Psoas muscle (tissue), 7 donors: ENCODE measurements at regions not wholly inside any gene's neighbourhood (a gene's known extent, or its start where the extent isn't known, plus 50 kb on each side); places are given as distances from the start of the nearest gene placed in this dataset.
"Not testable (repeated sequence)": the region's sequence is repeated elsewhere in the genome, so short reads cannot be mapped to it uniquely, and the experiment has no call there.

ENCODE experiments used
- ATAC-seq, 4 donors: fragments of 200-7000 bp; cut with Tn5 transposase; one replicate each; pipeline ENCODE4 v1.9.1; 2020; ENCODE audit warnings: moderate library complexity in 3 of 4, mild to moderate bottlenecking in 2 of 4
- DNase-seq, 2 donors: peaks; one replicate each; pipeline ENCODE4 v3.0.0-alpha.2; 2020
- H3K27ac ChIP-seq: fragments of 200-600 bp; one replicate; pipeline ENCODE4 v1.8.0; 2022
- H3K27me3 ChIP-seq, 3 donors: fragments of 200-600 bp in 1 of 3; one replicate each; pipeline versions ENCODE4 v1.6.1 to v1.8.0; 2013 to 2022; ENCODE audit warnings: low read length in 2 of 3, mild to moderate bottlenecking in 2 of 3, moderate library complexity in 1 of 3; ENCODE audit not compliant: insufficient read depth in 3 of 3
- H3K36me3 ChIP-seq, 2 donors: fragments of 200-600 bp in 1 of 2; one replicate each; pipeline versions ENCODE4 v1.6.1 to v1.8.0; 2013 to 2022; ENCODE audit warnings: low read depth in 1 of 2, mild to moderate bottlenecking in 1 of 2, moderate library complexity in 1 of 2; ENCODE audit not compliant: insufficient read depth in 1 of 2
- H3K4me1 ChIP-seq: fragments of 200-600 bp; one replicate; pipeline ENCODE4 v1.8.0; 2022
- H3K4me3 ChIP-seq: fragments of 200-600 bp; one replicate; pipeline ENCODE4 v1.8.0; 2022; ENCODE audit warnings: mild to moderate bottlenecking
- H3K9me3 ChIP-seq: fragments of 200-600 bp; one replicate; pipeline ENCODE4 v1.8.0; 2022
- WGBS, 3 donors: extraction: QIAGEN DNeasy Blood & Tissue Kit; methylation state at CpG; one replicate each; pipeline versions ENCODE4 v1.1.6 to v1.1.7; 2013; 5-methylcytosine and 5-hydroxymethylcytosine counted together
- intact Hi-C, 2 donors: fragments of 100-400 bp; cut with DNase I; formaldehyde crosslinking; loops; one replicate each; pipeline versions ENCODE4 v1.11.0 to v1.14.2; 2022
- TF ChIP-seq, protein P1 (sequence below): fragments of 200-600 bp; IDR thresholded peaks from one replicate; pipeline ENCODE4 v1.8.0; 2022; ENCODE audit warnings: antibody characterized with exemption
- donor health status: healthy with polysubstance abuse.
- donor health status: DM: no; HTN: no; CAD: no; lungs with moderate emphysema.
- donor health status: Bipolar disorder and iron deficiency.
- donor health status: healthy.
- donor health status: DM: yes; HTN: yes; CAD: no.
- donor health status: DM: no; HTN: no; CAD: no.
- donor health status: DM: yes; HTN: yes; CAD: no.

DNA sequence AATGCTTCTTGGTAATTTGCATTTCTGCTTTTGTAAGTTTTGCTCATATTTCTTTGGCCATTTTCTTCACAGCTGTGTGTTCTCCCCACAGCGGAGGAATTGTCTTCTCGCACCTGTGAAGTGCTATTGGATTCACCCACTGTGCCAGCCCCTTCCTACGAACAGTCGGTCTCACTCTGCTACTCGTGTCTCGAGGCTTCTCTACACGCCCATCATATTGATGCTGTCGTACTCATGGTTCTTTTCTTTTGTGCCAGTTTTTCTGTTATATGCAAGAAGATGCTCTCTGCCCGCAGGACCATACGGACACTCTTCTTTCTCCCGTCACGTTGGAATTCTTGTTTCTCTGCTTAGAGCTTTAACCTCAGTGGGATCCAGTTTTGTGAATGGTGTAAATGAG is 200.3 kb downstream of the DLL1 start:
- intact Hi-C loops = no loop called here
- Histone ChIP-seq H3K4me3 (no peak overlapping the region), H3K27me3 (no peaks in the 10 kb centered on the region), H3K9me3 (no peaks in the 10 kb centered on the region), H3K36me3 (no peaks in the 10 kb centered on the region), H3K27ac (no peak overlapping the region), H3K4me1 (no peaks in the 10 kb centered on the region)
- DNase-seq (no peak), ATAC-seq (no peak)
- TF ChIP-seq, protein P1, sequence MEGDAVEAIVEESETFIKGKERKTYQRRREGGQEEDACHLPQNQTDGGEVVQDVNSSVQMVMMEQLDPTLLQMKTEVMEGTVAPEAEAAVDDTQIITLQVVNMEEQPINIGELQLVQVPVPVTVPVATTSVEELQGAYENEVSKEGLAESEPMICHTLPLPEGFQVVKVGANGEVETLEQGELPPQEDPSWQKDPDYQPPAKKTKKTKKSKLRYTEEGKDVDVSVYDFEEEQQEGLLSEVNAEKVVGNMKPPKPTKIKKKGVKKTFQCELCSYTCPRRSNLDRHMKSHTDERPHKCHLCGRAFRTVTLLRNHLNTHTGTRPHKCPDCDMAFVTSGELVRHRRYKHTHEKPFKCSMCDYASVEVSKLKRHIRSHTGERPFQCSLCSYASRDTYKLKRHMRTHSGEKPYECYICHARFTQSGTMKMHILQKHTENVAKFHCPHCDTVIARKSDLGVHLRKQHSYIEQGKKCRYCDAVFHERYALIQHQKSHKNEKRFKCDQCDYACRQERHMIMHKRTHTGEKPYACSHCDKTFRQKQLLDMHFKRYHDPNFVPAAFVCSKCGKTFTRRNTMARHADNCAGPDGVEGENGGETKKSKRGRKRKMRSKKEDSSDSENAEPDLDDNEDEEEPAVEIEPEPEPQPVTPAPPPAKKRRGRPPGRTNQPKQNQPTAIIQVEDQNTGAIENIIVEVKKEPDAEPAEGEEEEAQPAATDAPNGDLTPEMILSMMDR = no peak
- 79 to 87% (median 85%) methylated on average over 12 of the region's 12 CpGs for WGBS, 3 donors

DNA sequence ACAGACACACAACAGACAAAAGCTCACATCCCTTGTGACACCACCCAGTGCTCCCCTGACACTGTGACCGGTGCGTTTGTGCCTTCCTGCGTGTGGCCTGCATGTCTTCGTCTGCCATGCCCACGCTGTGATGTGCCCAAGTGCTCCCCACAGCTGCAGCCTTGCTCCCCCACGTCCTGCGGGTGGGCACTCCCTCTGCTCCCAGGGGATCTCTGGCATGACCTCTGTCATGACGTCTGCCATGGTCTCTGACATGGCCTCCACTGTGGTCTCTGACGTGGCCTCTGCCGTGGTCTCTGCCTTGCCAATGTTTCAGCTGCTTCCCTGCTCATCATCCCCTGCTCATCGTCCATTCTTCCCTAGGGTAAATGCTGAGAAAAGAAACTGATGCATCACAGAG is 200.9 kb downstream of the DLL1 start:
- H3K4me1 ChIP-seq = no peaks in the 10 kb centered on the region
- TF ChIP-seq, protein P1 = no peak
- H3K4me3 ChIP-seq = no peak overlapping the region
- ATAC-seq (no peak), DNase-seq (no peak)
- H3K36me3 ChIP-seq = no peaks in the 10 kb centered on the region
- H3K9me3 ChIP-seq = no peaks in the 10 kb centered on the region
- H3K27me3 ChIP-seq = no peaks in the 10 kb centered on the region
- 80 to 84% (median 83%) methylated on average over 11 of the region's 11 CpGs for WGBS, 3 donors
- intact Hi-C loops = no loop called here
- H3K27ac ChIP-seq = no peak overlapping the region

DNA sequence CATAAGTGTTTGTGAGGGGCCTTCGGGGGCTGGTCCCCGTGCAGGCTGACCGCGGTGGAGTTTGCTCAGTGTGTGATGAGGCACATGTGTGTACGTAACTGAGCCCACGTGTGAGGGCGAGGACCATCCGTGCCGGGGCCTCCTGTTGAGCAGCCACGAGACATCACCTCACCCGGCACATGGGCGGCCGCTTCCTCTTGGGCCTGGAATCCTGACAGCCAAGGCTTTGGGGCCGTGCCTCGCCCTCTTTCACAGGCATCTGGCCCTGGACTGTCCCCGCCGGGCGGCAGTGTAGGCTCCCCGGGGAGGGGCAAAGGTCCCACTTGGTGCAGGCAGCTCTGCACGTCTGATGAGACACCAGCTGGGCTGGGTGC is 202.3 kb downstream of the DLL1 start:
- intact Hi-C loops = no loop called here
- H3K4me1 ChIP-seq = no peaks in the 10 kb centered on the region
- H3K4me3 ChIP-seq = no peak overlapping the region
- WGBS, 3 donors = 92 to 94% (median 93%) methylated on average over 20 of the region's 20 CpGs
- ATAC-seq (no peak), DNase-seq (peak in 1 of 2 donors; percentile 53)
- H3K27me3 ChIP-seq = no peaks in the 10 kb centered on the region
- no peaks in the 10 kb centered on the region for H3K9me3 ChIP-seq
- no peaks in the 10 kb centered on the region for H3K36me3 ChIP-seq
- no peak overlapping the region for H3K27ac ChIP-seq
- TF ChIP-seq, protein P1 = no peak

DNA sequence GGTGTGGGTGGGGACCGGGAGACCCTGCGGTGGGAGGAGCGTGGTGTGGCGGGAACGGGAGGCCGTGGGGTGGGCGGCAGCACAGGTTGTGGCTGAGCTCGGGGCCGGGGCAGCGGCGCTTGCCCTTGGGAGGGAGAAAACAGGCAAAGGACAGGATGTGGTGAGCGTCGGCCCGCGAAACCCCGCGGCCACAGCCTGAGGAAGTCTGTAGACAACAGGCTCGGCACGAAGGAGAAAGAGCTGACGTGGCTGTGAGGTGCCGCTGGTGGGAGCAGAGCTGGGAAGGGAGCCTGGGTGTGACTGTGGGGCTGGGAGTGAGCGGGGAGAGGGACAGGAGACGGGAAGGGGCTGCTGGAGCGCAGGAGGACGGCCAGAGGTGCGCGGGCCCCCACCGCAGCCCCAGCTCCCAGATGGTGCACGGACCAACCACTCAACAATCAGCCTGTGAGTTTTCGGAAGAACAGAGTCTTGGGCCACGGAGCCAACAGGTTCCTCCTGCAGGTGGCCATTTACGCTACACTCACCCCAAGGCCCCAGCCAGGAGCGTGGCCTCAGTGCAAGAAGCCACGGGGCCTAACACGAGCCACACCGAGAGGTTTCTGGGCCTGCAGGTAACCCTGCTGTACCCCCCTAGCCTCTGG is 202.8 kb downstream of the DLL1 start:
- H3K4me3 ChIP-seq = no peak overlapping the region
- 84 to 90% (median 89%) methylated on average over 28 to 36 of the region's 36 CpGs for WGBS, 3 donors
- ATAC-seq = no peak
- no peaks in the 10 kb centered on the region for H3K36me3 ChIP-seq
- intact Hi-C loops = no loop called here
- TF ChIP-seq, protein P1 = no peak
- no peaks in the 10 kb centered on the region for H3K4me1 ChIP-seq
- no peaks in the 10 kb centered on the region for H3K27me3 ChIP-seq
- no peak overlapping the region for H3K27ac ChIP-seq
- H3K9me3 ChIP-seq = no peaks in the 10 kb centered on the region
- DNase-seq = peak in 1 of 2 donors; percentile 53

DNA sequence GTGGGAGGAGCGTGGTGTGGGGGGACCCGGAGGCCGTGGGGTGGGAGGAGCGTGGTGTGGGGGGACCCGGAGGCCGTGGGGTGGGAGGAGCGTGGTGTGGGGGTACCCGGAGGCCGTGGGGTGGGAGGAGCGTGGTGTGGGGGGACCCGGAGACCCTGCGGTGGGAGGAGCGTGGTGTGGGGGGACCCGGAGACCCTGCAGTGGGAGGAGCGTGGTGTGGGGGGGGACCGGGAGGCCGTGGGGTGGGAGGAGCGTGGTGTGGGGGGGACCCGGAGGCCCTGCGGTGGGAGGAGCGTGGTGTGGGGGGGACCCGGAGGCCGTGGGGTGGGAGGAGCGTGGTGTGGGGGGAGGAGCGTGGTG is 203.5 kb downstream of the DLL1 start:
- H3K36me3 ChIP-seq, H3K9me3 ChIP-seq, intact Hi-C loops, H3K27me3 ChIP-seq, ATAC-seq, H3K27ac ChIP-seq, H3K4me3 ChIP-seq, H3K4me1 ChIP-seq: not testable (repeated sequence)
- peak in 1 of 2 donors; percentile 53 for DNase-seq
- WGBS, 3 donors = 91 to 92% (median 92%) methylated on average over 12 to 22 of the region's 25 CpGs
